H1 (cell line): ENCODE measurements at regions not wholly inside any gene's neighbourhood (a gene's known extent, or its start where the extent isn't known, plus 50 kb on each side); places are given as distances from the start of the nearest gene placed in this dataset.

Source experiments
- CTCF ChIA-PET: fragments of 300-600 bp; sonication (Branson Sonifier 250); formaldehyde crosslinking; loops from one replicate; lab custom pipeline; 2021; ENCODE audit not compliant: partially characterized antibody; lab: Charles Lee
- POLR2A ChIA-PET: fragments of 300-600 bp; sonication (Branson Sonifier 250); formaldehyde crosslinking; loops from one replicate; lab custom pipeline; 2021; ENCODE audit warnings: inconsistent platforms; ENCODE audit not compliant: partially characterized antibody; lab: Charles Lee
- DNase-seq, 2 experiments: peaks; one replicate each; pipeline versions ENCODE4 v3.0.0 to v3.0.0-alpha.2; 2010 to 2022; ENCODE audit warnings: low spot score in 2 of 2, low read depth in 1 of 2, mixed read lengths in 1 of 2
- FAIRE-seq: peaks from 2 replicates; lab custom pipeline; 2011; peaks lifted over from hg19 to GRCh38; lab: Jason Lieb, UNC
- H2AFZ ChIP-seq: 2 replicates; pipeline ENCODE4 v1.8.1; 2012; ENCODE audit warnings: low read length, inconsistent platforms
- H2AK5ac ChIP-seq: 2 replicates; pipeline ENCODE4 v1.6.1; 2013; ENCODE audit warnings: low read depth, low read length
- H2BK120ac ChIP-seq: replicated peaks from 2 replicates; pipeline ENCODE3; 2013; ENCODE audit warnings: low read depth, low read length, inconsistent platforms
- H2BK12ac ChIP-seq: 2 replicates; pipeline ENCODE4 v1.6.1; 2013; ENCODE audit warnings: low read depth, low read length
- H2BK15ac ChIP-seq: 2 replicates; pipeline ENCODE4 v1.6.1; 2013; ENCODE audit warnings: low read length
- H2BK20ac ChIP-seq: 2 replicates; pipeline ENCODE4 v1.6.1; 2013; ENCODE audit warnings: low read length
- H2BK5ac ChIP-seq: 2 replicates; pipeline ENCODE4 v1.6.1; 2013; ENCODE audit warnings: low read depth, low read length
- H3K14ac ChIP-seq: 2 replicates; pipeline ENCODE4 v1.6.1; 2013; ENCODE audit warnings: inconsistent platforms; ENCODE audit not compliant: insufficient read length
- H3K18ac ChIP-seq: 2 replicates; pipeline ENCODE4 v1.6.1; 2013; ENCODE audit warnings: low read length; ENCODE audit errors: extremely low read depth
- H3K23ac ChIP-seq: 2 replicates; pipeline ENCODE4 v1.6.1; 2013; ENCODE audit warnings: inconsistent platforms; ENCODE audit not compliant: insufficient read length
- H3K23me2 ChIP-seq: 2 replicates; pipeline ENCODE4 v1.6.1; 2013; ENCODE audit warnings: low read depth, low read length
- H3K27ac ChIP-seq: 2 replicates; pipeline ENCODE4 v1.6.1; 2011; ENCODE audit warnings: low read depth, low read length, inconsistent platforms
- H3K27me3 ChIP-seq, 4 experiments: replicated peaks in 1 of 4; 1 replicate in 1 of 4; 2 replicates in 3 of 4; pipeline versions ENCODE4 v1.6.1 to v1.8.1; 2011 to 2013; ENCODE audit warnings: low read length in 3 of 4, mild to moderate bottlenecking in 3 of 4, inconsistent platforms in 2 of 4, mixed read lengths in 2 of 4, moderate library complexity in 1 of 4; ENCODE audit not compliant: control insufficient read depth in 3 of 4, insufficient read depth in 3 of 4; ENCODE audit errors: extremely low read depth in 1 of 4
- H3K36me3 ChIP-seq, 4 experiments: 2 replicates each; pipeline versions ENCODE4 v1.6.1 to v1.8.1; 2011 to 2013; ENCODE audit warnings: mild to moderate bottlenecking in 4 of 4, low read length in 3 of 4, moderate library complexity in 2 of 4, control low read depth in 1 of 4, inconsistent platforms in 1 of 4; ENCODE audit not compliant: insufficient read depth in 4 of 4, control insufficient read depth in 2 of 4
- H3K4ac ChIP-seq: replicated peaks from 2 replicates; pipeline ENCODE3; 2013; ENCODE audit warnings: low read length, low read depth, mixed read lengths, inconsistent platforms; ENCODE audit not compliant: insufficient read length
- H3K4me1 ChIP-seq, 4 experiments: replicated peaks in 1 of 4; 1 replicate in 1 of 4; 2 replicates in 3 of 4; pipeline versions ENCODE4 v1.6.1 to v1.8.1; 2011 to 2013; ENCODE audit warnings: low read length in 3 of 4, inconsistent platforms in 2 of 4, mixed read lengths in 1 of 4; ENCODE audit not compliant: insufficient read depth in 4 of 4, control insufficient read depth in 3 of 4
- H3K4me2 ChIP-seq, 2 experiments: 2 replicates each; pipeline versions ENCODE4 v1.6.1 to v1.8.1; 2011 to 2013; ENCODE audit warnings: low read depth in 2 of 2, low read length in 2 of 2, control low read depth in 1 of 2, inconsistent platforms in 1 of 2, mild to moderate bottlenecking in 1 of 2; ENCODE audit not compliant: insufficient read depth in 1 of 2
- H3K4me3 ChIP-seq, 4 experiments: fragments of 200-600, 300-600 bp in 1 of 4; sonication (generic), shearing (Covaris generic), sonication (Bioruptor Twin) in 1 of 4; 2 replicates each; pipeline versions ENCODE4 v1.5.1 to v1.8.1; 2011 to 2016; ENCODE audit warnings: low read length in 4 of 4, low read depth in 3 of 4, control low read depth in 2 of 4, inconsistent platforms in 2 of 4, mild to moderate bottlenecking in 2 of 4, mixed read lengths in 1 of 4, moderate library complexity in 1 of 4; ENCODE audit not compliant: insufficient read depth in 2 of 4; ENCODE audit errors: extremely low read depth in 1 of 4
- H3K56ac ChIP-seq: replicated peaks from 2 replicates; pipeline ENCODE3; 2013; ENCODE audit warnings: low read depth, mild to moderate bottlenecking, mixed read lengths, low read length, inconsistent platforms; ENCODE audit not compliant: insufficient read length
- H3K79me1 ChIP-seq: 2 replicates; pipeline ENCODE4 v1.6.1; 2013; ENCODE audit warnings: low read depth, low read length, control low read depth
- H3K79me2 ChIP-seq, 2 experiments: 2 replicates each; pipeline versions ENCODE4 v1.6.1 to v1.8.1; 2012 to 2013; ENCODE audit warnings: low read length in 2 of 2, mild to moderate bottlenecking in 2 of 2, inconsistent platforms in 1 of 2; ENCODE audit not compliant: insufficient read depth in 2 of 2, control insufficient read depth in 1 of 2
- H3K9ac ChIP-seq, 4 experiments: replicated peaks in 1 of 4; 1 replicate in 1 of 4; 2 replicates in 3 of 4; pipeline versions ENCODE4 v1.6.1 to v1.8.1; 2011 to 2013; ENCODE audit warnings: low read depth in 3 of 4, low read length in 3 of 4, control low read depth in 2 of 4, mild to moderate bottlenecking in 2 of 4, moderate library complexity in 2 of 4, inconsistent platforms in 1 of 4; ENCODE audit errors: extremely low read depth in 1 of 4
- H3K9me3 ChIP-seq, 2 experiments: 2 replicates each; pipeline versions ENCODE4 v1.6.1 to v1.8.1; 2012 to 2013; ENCODE audit warnings: mild to moderate bottlenecking in 2 of 2, moderate library complexity in 2 of 2, control low read depth in 1 of 2, inconsistent platforms in 1 of 2, low read depth in 1 of 2, low read length in 1 of 2, mixed read lengths in 1 of 2; ENCODE audit not compliant: insufficient read depth in 2 of 2
- H4K20me1 ChIP-seq, 2 experiments: replicated peaks in 1 of 2; 2 replicates each; pipeline versions ENCODE3 to v1.8.1; 2011 to 2013; ENCODE audit warnings: inconsistent platforms in 2 of 2, low read length in 2 of 2, mild to moderate bottlenecking in 1 of 2; ENCODE audit not compliant: insufficient read depth in 2 of 2, control insufficient read depth in 1 of 2
- H4K5ac ChIP-seq: 2 replicates; pipeline ENCODE4 v1.6.1; 2013; ENCODE audit warnings: low read length, low read depth, mixed read lengths, inconsistent platforms; ENCODE audit not compliant: insufficient read length
- H4K8ac ChIP-seq: 2 replicates; pipeline ENCODE4 v1.8.0; 2013; ENCODE audit warnings: mild to moderate bottlenecking, moderate library complexity, low read length, inconsistent platforms; ENCODE audit not compliant: insufficient read depth; ENCODE audit errors: extremely low read depth
- H4K91ac ChIP-seq: replicated peaks from 2 replicates; pipeline ENCODE3; 2013; ENCODE audit warnings: low read length, mixed read lengths, inconsistent platforms; ENCODE audit not compliant: insufficient read length
- CEBPB ChIP-seq: IDR thresholded peaks from 2 replicates; pipeline ENCODE4 v1.6.1; 2012; ENCODE audit warnings: low read depth, low read length
- CTBP2 ChIP-seq: IDR thresholded peaks from 2 replicates; pipeline ENCODE4 v1.7.0; 2011; ENCODE audit warnings: borderline replicate concordance, mild to moderate bottlenecking, moderate library complexity, mixed read lengths, low read length; ENCODE audit not compliant: insufficient read depth, insufficient read length
- WGBS, 2 experiments: shearing (Covaris generic) in 1 of 2; methylation state at CpG; one replicate each; pipeline versions ENCODE4 v1.1.6 to v1.1.7; 2013 to 2015; ENCODE audit warnings: low lambda C conversion rate in 2 of 2, mixed read lengths in 2 of 2, inconsistent platforms in 1 of 2, low coverage in 1 of 2, missing lambda C conversion rate in 1 of 2; ENCODE audit not compliant: insufficient replicate concordance in 2 of 2, insufficient coverage in 1 of 2, insufficient read length in 1 of 2; ENCODE audit errors: extremely low coverage in 1 of 2, missing lambda C conversion rate in 1 of 2; 5-methylcytosine and 5-hydroxymethylcytosine counted together

- Histone ChIP-seq H3K4me3 (no peak overlapping the region), H3K18ac (no peak overlapping the region), H3K4me2 (no peak overlapping the region), H4K5ac (no peak overlapping the region), H3K79me1 (no peaks in the 10 kb centered on the region), H2AFZ (no peak overlapping the region), H3K79me2 (no peaks in the 10 kb centered on the region), H3K23ac (no peak overlapping the region), H2BK12ac (no peak overlapping the region), H3K23me2 (no peaks in the 10 kb centered on the region), H3K4me1 (no peaks in the 10 kb centered on the region; a peak in 1 of 7 replicates), H3K27ac (no peak overlapping the region), H2AK5ac (no peak overlapping the region), H2BK120ac (no peak overlapping the region), H4K8ac (no peak overlapping the region), H3K56ac (no peak overlapping the region), H3K36me3 (0 out of 8 replicates have a peak, but pooled peaks cover 0 to 3% (median 0%) of the 10 kb centered on the region in 4 experiments), H3K14ac (no peak overlapping the region)
- WGBS, 2 experiments, result 83% methylated on average over 3 of the region's 3 CpGs; no CpG with 5 or more reads in 1 of the 2 experiments
- CTCF ChIA-PET, result interaction anchor here (0.6 kb wide), 1 partner anchor 66 kb away, joined by 3 read pairs; no protein-coding TSS in a partner anchor
- POLR2A ChIA-PET, result no interaction called here
- TF ChIP-seq CEBPB (0 out of 2 replicates have a peak, but pooled peaks have one; percentile 36), CTBP2 (no peak)
- TF ChIP-seq, all 59 proteins: peak for 1
- Histone ChIP-seq H4K20me1 (no peaks in the 10 kb centered on the region), H4K91ac (no peak overlapping the region), H2BK20ac (no peak overlapping the region), H2BK15ac (no peak overlapping the region), H3K9ac (no peak overlapping the region), H2BK5ac (no peak overlapping the region), H3K4ac (no peak overlapping the region), H3K27me3 (no peaks in the 10 kb centered on the region), H3K9me3 (0 out of 4 replicates have a peak, but pooled peaks cover 2 to 3% of the 10 kb centered on the region in 2 experiments)
- DNase-seq, result no peak
- no peak for FAIRE-seq
These were observed 69.1 kb upstream of the CFAP20DC start for GRCh38 chr3:59118928-59119327.
